ENCODE measurements at regions not wholly inside any gene's neighbourhood (a gene's known extent, or its start where the extent isn't known, plus 50 kb on each side); places are given as distances from the start of the nearest gene placed in this dataset.

GRCh38 chr11:25625094-25625493 is 706.8 kb upstream of the ANO3 start:
- TF ChIP-seq CTCF (IDR thresholded peaks at IDR 0.05) (no peak), POLR2A (IDR thresholded peaks at IDR 0.05) (no peak)
